AG04449 (cell line): ENCODE measurements at regions not wholly inside any gene's neighbourhood (a gene's known extent, or its start where the extent isn't known, plus 50 kb on each side); places are given as distances from the start of the nearest gene placed in this dataset.

Source experiments
- CTCF ChIA-PET: fragments of 350-600 bp; formaldehyde crosslinking; extraction: SDS; loops from one replicate; lab custom pipeline; 2021; ENCODE audit warnings: antibody characterized with exemption; lab: Yijun Ruan, JAX
- POLR2A ChIA-PET: fragments of 400-600, 350-600 bp; formaldehyde crosslinking; extraction: SDS; loops from one replicate; lab custom pipeline; 2020; ENCODE audit warnings: antibody characterized with exemption, inconsistent platforms; lab: Yijun Ruan, JAX
- DNase-seq: peaks from one replicate; pipeline ENCODE4 v3.0.0-alpha.2; 2010; ENCODE audit warnings: low read depth, low spot score
- H3K4me3 ChIP-seq: 2 replicates; pipeline ENCODE4 v1.5.1; 2011; ENCODE audit warnings: low read depth, mild to moderate bottlenecking, control low read depth, low read length
- TF ChIP-seq, protein P1 (sequence below): IDR thresholded peaks from one replicate; pipeline ENCODE4 v1.5.1; 2011; ENCODE audit warnings: mild to moderate bottlenecking, moderate library complexity, low read length, control low read depth, inconsistent platforms; ENCODE audit not compliant: insufficient read depth; ENCODE audit errors: missing control alignments

GRCh38 chr3:193754719-193755118 lies 161.7 kb downstream of the OPA1 start:
- ChIA-PET CTCF (interaction anchor here (0.6 kb wide), 1 partner anchor 317 kb away, joined by 4 read pairs; no protein-coding TSS in a partner anchor), POLR2A (no interaction called here)
- DNase-seq, result no peak
- no peak overlapping the region for H3K4me3 ChIP-seq
- TF ChIP-seq, protein P1, sequence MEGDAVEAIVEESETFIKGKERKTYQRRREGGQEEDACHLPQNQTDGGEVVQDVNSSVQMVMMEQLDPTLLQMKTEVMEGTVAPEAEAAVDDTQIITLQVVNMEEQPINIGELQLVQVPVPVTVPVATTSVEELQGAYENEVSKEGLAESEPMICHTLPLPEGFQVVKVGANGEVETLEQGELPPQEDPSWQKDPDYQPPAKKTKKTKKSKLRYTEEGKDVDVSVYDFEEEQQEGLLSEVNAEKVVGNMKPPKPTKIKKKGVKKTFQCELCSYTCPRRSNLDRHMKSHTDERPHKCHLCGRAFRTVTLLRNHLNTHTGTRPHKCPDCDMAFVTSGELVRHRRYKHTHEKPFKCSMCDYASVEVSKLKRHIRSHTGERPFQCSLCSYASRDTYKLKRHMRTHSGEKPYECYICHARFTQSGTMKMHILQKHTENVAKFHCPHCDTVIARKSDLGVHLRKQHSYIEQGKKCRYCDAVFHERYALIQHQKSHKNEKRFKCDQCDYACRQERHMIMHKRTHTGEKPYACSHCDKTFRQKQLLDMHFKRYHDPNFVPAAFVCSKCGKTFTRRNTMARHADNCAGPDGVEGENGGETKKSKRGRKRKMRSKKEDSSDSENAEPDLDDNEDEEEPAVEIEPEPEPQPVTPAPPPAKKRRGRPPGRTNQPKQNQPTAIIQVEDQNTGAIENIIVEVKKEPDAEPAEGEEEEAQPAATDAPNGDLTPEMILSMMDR, result no peak

DNA sequence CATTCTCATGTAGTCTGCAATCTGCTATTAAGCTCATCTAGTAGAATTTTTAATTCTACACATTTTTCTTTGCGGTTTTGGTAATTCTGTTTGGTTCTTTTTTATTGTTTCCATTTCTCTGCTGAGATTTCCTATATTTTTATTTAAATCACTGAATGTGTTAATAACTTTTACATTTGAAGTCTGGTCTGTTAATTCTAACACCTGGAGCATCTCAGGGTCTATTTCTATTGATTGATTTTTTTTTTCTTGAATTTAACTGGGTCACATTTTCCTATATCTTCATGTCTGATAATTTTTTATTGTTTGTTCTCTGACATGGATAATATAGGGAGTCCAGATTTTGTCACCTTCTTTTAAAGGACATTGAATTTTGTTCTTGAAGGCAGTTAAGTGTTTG lies 163.5 kb downstream of the OPA1 start:
- DNase-seq, result no peak
- ChIA-PET CTCF (no interaction called here), POLR2A (no interaction called here)
- TF ChIP-seq, protein P1, result no peak
- H3K4me3 ChIP-seq, result no peak overlapping the region

DNA sequence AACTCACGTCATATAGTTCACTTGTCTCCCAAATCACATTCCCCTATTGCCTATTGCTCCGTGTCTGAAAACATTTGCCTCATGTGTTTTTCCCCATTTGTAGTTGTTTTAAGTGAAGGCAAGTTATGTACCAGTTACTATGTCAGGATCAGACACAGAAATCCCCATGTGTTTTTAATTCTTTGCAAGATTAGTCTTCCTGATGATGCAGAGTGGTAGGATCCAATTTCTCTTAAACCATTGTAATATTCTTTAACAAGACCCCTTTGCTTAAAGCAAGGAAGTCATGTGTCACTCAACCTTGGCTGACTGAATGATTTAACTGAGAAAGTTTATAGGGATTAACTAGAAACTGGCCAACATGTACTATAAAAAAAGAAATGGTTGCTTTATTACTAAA lies 164.4 kb downstream of the OPA1 start:
- TF ChIP-seq, protein P1, result no peak
- POLR2A ChIA-PET, result no interaction called here
- CTCF ChIA-PET, result no interaction called here
- no peak for DNase-seq
- no peak overlapping the region for H3K4me3 ChIP-seq

GRCh38 chr3:193761969-193762368 lies 169.0 kb downstream of the OPA1 start:
- ChIA-PET POLR2A (no interaction called here), CTCF (no interaction called here)
- no peak for DNase-seq
- H3K4me3 ChIP-seq, result no peak overlapping the region
- TF ChIP-seq, protein P1, result no peak

GRCh38 chr3:193762657-193763056 lies 169.6 kb downstream of the OPA1 start:
- ChIA-PET POLR2A (no interaction called here), CTCF (interaction anchor here (1.5 to 1.7 kb wide), 2 partner anchors 10 to 18 kb away, joined by 3 to 7 read pairs; no protein-coding TSS in a partner anchor)
- H3K4me3 ChIP-seq, result no peak overlapping the region
- no peak for DNase-seq
- TF ChIP-seq, protein P1, result no peak

GRCh38 chr3:193764959-193765358 lies 172.0 kb downstream of the OPA1 start:
- CTCF ChIA-PET, result interaction anchor here (1.0 kb wide), 1 partner anchor 551 kb away, joined by 3 read pairs; no protein-coding TSS in a partner anchor

More at GRCh38 chr3:193764959-193765358, 172.0 kb downstream of the OPA1 start:
- POLR2A ChIA-PET, result no interaction called here
- no peak overlapping the region for H3K4me3 ChIP-seq
- TF ChIP-seq, protein P1, result no peak
- DNase-seq, result no peak
